KMS-11 (cell line): ENCODE measurements at regions not wholly inside any gene's neighbourhood (a gene's known extent, or its start where the extent isn't known, plus 50 kb on each side); places are given as distances from the start of the nearest gene placed in this dataset.

Experiments used
- H2AFZ ChIP-seq: fragments of 200-600 bp; sonication (generic); 2 replicates; pipeline ENCODE4 v1.6.1; 2016; ENCODE audit warnings: antibody characterized with exemption, mixed run types, low read depth
- H3K27ac ChIP-seq: fragments of 200-600 bp; sonication (generic); 2 replicates; pipeline ENCODE4 v1.6.1; 2016; ENCODE audit warnings: mild to moderate bottlenecking, mixed run types
- H3K27me3 ChIP-seq: fragments of 200-600 bp; sonication (generic); 2 replicates; pipeline ENCODE4 v1.6.1; 2017; ENCODE audit warnings: mild to moderate bottlenecking, low read depth, mixed run types, moderate library complexity; ENCODE audit not compliant: insufficient read depth
- H3K36me3 ChIP-seq: fragments of 200-600 bp; sonication (generic); 2 replicates; pipeline ENCODE4 v1.6.1; 2017; ENCODE audit warnings: mild to moderate bottlenecking, mixed run types; ENCODE audit not compliant: insufficient read depth
- H3K4me1 ChIP-seq: fragments of 200-600 bp; sonication (generic); 2 replicates; pipeline ENCODE4 v1.6.1; 2016; ENCODE audit warnings: mild to moderate bottlenecking, low read depth, mixed run types; ENCODE audit not compliant: poor library complexity, severe bottlenecking
- H3K4me2 ChIP-seq: fragments of 200-600 bp; sonication (generic); 2 replicates; pipeline ENCODE4 v1.7.0; 2016; ENCODE audit warnings: mild to moderate bottlenecking, mixed run types
- H3K4me3 ChIP-seq: fragments of 200-600 bp; sonication (generic); IDR thresholded peaks from 2 replicates; pipeline ENCODE4 v1.6.1; 2017; ENCODE audit warnings: low read depth, low read length, mixed read lengths; ENCODE audit not compliant: insufficient read depth
- H3K79me2 ChIP-seq: fragments of 200-600 bp; sonication (generic); 2 replicates; pipeline ENCODE4 v1.6.1; 2016; ENCODE audit warnings: low read depth, mixed run types; ENCODE audit not compliant: insufficient read depth
- H3K9ac ChIP-seq: fragments of 200-600 bp; sonication (generic); 2 replicates; pipeline ENCODE4 v1.6.1; 2016; ENCODE audit warnings: mild to moderate bottlenecking, mixed run types
- H4K20me1 ChIP-seq: fragments of 200-600 bp; sonication (generic); 2 replicates; pipeline ENCODE4 v1.6.1; 2016; ENCODE audit warnings: mild to moderate bottlenecking, mixed run types; ENCODE audit not compliant: insufficient read depth
- CTCF ChIP-seq: fragments of 200-600 bp; sonication (generic); conservative IDR thresholded peaks from 2 replicates; pipeline ENCODE4 v1.6.1; 2017; ENCODE audit warnings: low read depth, mild to moderate bottlenecking, antibody characterized with exemption, low read length, moderate library complexity, mixed read lengths

GRCh38 chr5:124876983-124877382 lies 130.5 kb upstream of the ZNF608 start:
- Histone ChIP-seq H2AFZ (no peak overlapping the region), H3K27ac (no peak overlapping the region), H3K36me3 (no peaks in the 10 kb centered on the region), H4K20me1 (no peaks in the 10 kb centered on the region), H3K4me1 (no peaks in the 10 kb centered on the region), H3K4me3 (no peak overlapping the region), H3K4me2 (no peak overlapping the region), H3K79me2 (no peaks in the 10 kb centered on the region), H3K9ac (no peak overlapping the region), H3K27me3 (no peaks in the 10 kb centered on the region)
- no peak for TF ChIP-seq CTCF

- no peaks in the 10 kb centered on the region for H3K79me2 ChIP-seq
- H3K36me3 ChIP-seq, result no peaks in the 10 kb centered on the region
- no peak for TF ChIP-seq CTCF
- H2AFZ ChIP-seq, result no peak overlapping the region
- H3K4me2 ChIP-seq, result no peak overlapping the region
- no peaks in the 10 kb centered on the region for H4K20me1 ChIP-seq
- no peak overlapping the region for H3K4me3 ChIP-seq
- no peak overlapping the region for H3K9ac ChIP-seq
- no peak overlapping the region for H3K27ac ChIP-seq
- no peaks in the 10 kb centered on the region for H3K4me1 ChIP-seq
- no peaks in the 10 kb centered on the region for H3K27me3 ChIP-seq
These were observed 131.2 kb upstream of the ZNF608 start for GRCh38 chr5:124877501-124878146.

- TF ChIP-seq CTCF, result no peak
- H3K36me3 ChIP-seq, result no peaks in the 10 kb centered on the region
- H3K79me2 ChIP-seq, result no peaks in the 10 kb centered on the region
- H3K4me2 ChIP-seq, result no peak overlapping the region
- H4K20me1 ChIP-seq, result no peaks in the 10 kb centered on the region
- H3K4me1 ChIP-seq, result no peaks in the 10 kb centered on the region
- no peaks in the 10 kb centered on the region for H3K27me3 ChIP-seq
- no peak overlapping the region for H3K4me3 ChIP-seq
- H3K9ac ChIP-seq, result no peak overlapping the region
- H3K27ac ChIP-seq, result no peak overlapping the region
- no peak overlapping the region for H2AFZ ChIP-seq
These were observed 132.3 kb upstream of the ZNF608 start for GRCh38 chr5:124878583-124879342.

GRCh38 chr5:124880903-124881697 lies 134.7 kb upstream of the ZNF608 start:
- no peaks in the 10 kb centered on the region for H3K4me1 ChIP-seq
- TF ChIP-seq CTCF, result no peak
- H4K20me1 ChIP-seq, result no peaks in the 10 kb centered on the region
- H3K36me3 ChIP-seq, result no peaks in the 10 kb centered on the region
- no peak overlapping the region for H2AFZ ChIP-seq
- no peaks in the 10 kb centered on the region for H3K79me2 ChIP-seq
- no peak overlapping the region for H3K27ac ChIP-seq
- H3K27me3 ChIP-seq, result no peaks in the 10 kb centered on the region
- no peak overlapping the region for H3K9ac ChIP-seq
- no peak overlapping the region for H3K4me3 ChIP-seq
- H3K4me2 ChIP-seq, result no peak overlapping the region
